ENCODE measurements at regions not wholly inside any gene's neighbourhood (a gene's known extent, or its start where the extent isn't known, plus 50 kb on each side); places are given as distances from the start of the nearest gene placed in this dataset.

- peak; percentile 23 for DNase-seq
Measured at GRCh38 chr10:124346831-124347230, 71.9 kb downstream of the OAT start.

- DNase-seq: peak; percentile 17
Measured at GRCh38 chr10:124345521-124345920, 73.2 kb downstream of the OAT start.

- peak; percentile 2 for DNase-seq
Measured at GRCh38 chr10:124344931-124345330, 73.8 kb downstream of the OAT start.

GRCh38 chr10:124344266-124344590 is 74.5 kb downstream of the OAT start:
- DNase-seq: peak; percentile 4

- DNase-seq: peak; percentile 18
Measured at GRCh38 chr10:124343351-124344265, 75.1 kb downstream of the OAT start.

GRCh38 chr10:124342821-124343170 is 75.9 kb downstream of the OAT start:
- DNase-seq: no peak

- DNase-seq: no peak
Measured at GRCh38 chr10:124342136-124342820, 76.4 kb downstream of the OAT start.

- DNase-seq: no peak
Measured at GRCh38 chr10:124341768-124342135, 77.0 kb downstream of the OAT start.

GRCh38 chr10:124340033-124340760 is 78.5 kb downstream of the OAT start:
- DNase-seq: peak; percentile 15

- DNase-seq: peak; percentile 16
Measured at GRCh38 chr10:124339119-124340032, 79.3 kb downstream of the OAT start.

- DNase-seq: no peak
Measured at GRCh38 chr10:124338276-124338925, 80.3 kb downstream of the OAT start.

GRCh38 chr10:124336186-124336585 is 82.5 kb downstream of the OAT start:
- DNase-seq: no peak

- DNase-seq: no peak
Measured at GRCh38 chr10:124333931-124334330, 84.8 kb downstream of the OAT start.

GRCh38 chr10:124332426-124332825 is 86.3 kb downstream of the OAT start:
- no peak for DNase-seq

- DNase-seq: peak; percentile 8
Measured at GRCh38 chr10:124329941-124330340, 88.8 kb downstream of the OAT start.

- DNase-seq: no peak
Measured at GRCh38 chr10:124329362-124329761, 89.4 kb downstream of the OAT start.

- peak; percentile 17 for DNase-seq
Measured at GRCh38 chr10:124328477-124329220, 90.1 kb downstream of the OAT start.

GRCh38 chr10:124325998-124326636 is 92.6 kb downstream of the OAT start:
- DNase-seq: peak; percentile 22

- DNase-seq: no peak
Measured at GRCh38 chr10:124325633-124325914, 93.1 kb downstream of the OAT start.

- peak; percentile 18 for DNase-seq
Measured at GRCh38 chr10:124324856-124325632, 93.7 kb downstream of the OAT start.
